Tibial nerve (tissue), 4 donors: ENCODE measurements at regions not wholly inside any gene's neighbourhood (a gene's known extent, or its start where the extent isn't known, plus 50 kb on each side); places are given as distances from the start of the nearest gene placed in this dataset.

ENCODE experiments used
- DNase-seq, 2 donors: peaks; one replicate each; pipeline ENCODE4 v3.0.0-alpha.2; 2019; ENCODE audit warnings: low spot score in 2 of 2
- H3K27ac ChIP-seq, 4 donors: fragments of 200-600 bp; sonication (generic) in 3 of 4; one replicate each; pipeline ENCODE4 v1.5.1; 2017 to 2019; ENCODE audit warnings: mild to moderate bottlenecking in 1 of 4
- H3K27me3 ChIP-seq, 2 donors: fragments of 200-600 bp; sonication (generic) in 1 of 2; one replicate each; pipeline versions ENCODE4 v1.5.1 to v1.6.0; 2017 to 2019
- H3K36me3 ChIP-seq, 3 donors: fragments of 200-600 bp; sonication (generic); one replicate each; pipeline ENCODE4 v1.5.1; 2018 to 2019
- H3K4me1 ChIP-seq, 4 donors: fragments of 200-600 bp; sonication (generic) in 3 of 4; one replicate each; pipeline ENCODE4 v1.5.1; 2017 to 2019
- H3K4me3 ChIP-seq, 4 donors: fragments of 200-600 bp; sonication (generic) in 3 of 4; one replicate each; pipeline ENCODE4 v1.5.1; 2017 to 2019; ENCODE audit warnings: mild to moderate bottlenecking in 1 of 4, moderate library complexity in 1 of 4
- H3K9me3 ChIP-seq, 4 donors: fragments of 200-600 bp; sonication (generic) in 3 of 4; one replicate each; pipeline ENCODE4 v1.5.1; 2017 to 2019
- CTCF ChIP-seq, 5 experiments: fragments of 200-600 bp in 3 of 5; fragments of 450-650 bp in 2 of 5; sonication (generic) in 3 of 5; IDR thresholded peaks; one replicate each; pipeline ENCODE4 v1.5.1; 2016 to 2019; ENCODE audit warnings: antibody characterized with exemption in 5 of 5, mild to moderate bottlenecking in 3 of 5, moderate library complexity in 2 of 5
- EP300 ChIP-seq, 2 donors: sonication (generic); formaldehyde crosslinking; IDR thresholded peaks; one replicate each; pipeline ENCODE4 v1.6.1; 2017; ENCODE audit warnings: antibody characterized with exemption in 2 of 2, mild to moderate bottlenecking in 1 of 2
- POLR2A ChIP-seq, 2 donors: fragments of 450-650 bp; IDR thresholded peaks; one replicate each; pipeline ENCODE4 v1.6.1; 2017; ENCODE audit warnings: antibody characterized with exemption in 2 of 2, mild to moderate bottlenecking in 2 of 2, moderate library complexity in 2 of 2
- WGBS, 2 donors: methylation state at CpG; one replicate each; pipeline ENCODE4 v1.1.5; 2018; 5-methylcytosine and 5-hydroxymethylcytosine counted together

GRCh38 chrX:67100031-67100884 lies 443.6 kb upstream of the AR start:
- no peak for DNase-seq
- 63 to 72% methylated on average over 6 of the region's 6 CpGs for WGBS, 2 donors
- TF ChIP-seq EP300 (IDR thresholded peaks at IDR 0.05) (no peak), CTCF (IDR thresholded peaks at IDR 0.05) (no peak), POLR2A (IDR thresholded peaks at IDR 0.05) (no peak)
- Histone ChIP-seq H3K36me3 (no peaks in the 10 kb centered on the region), H3K27me3 (no peaks in the 10 kb centered on the region), H3K4me3 (no peak overlapping the region), H3K9me3 (no peaks in the 10 kb centered on the region), H3K4me1 (no peaks in the 10 kb centered on the region), H3K27ac (no peak overlapping the region)

GRCh38 chrX:67094061-67094460 lies 449.8 kb upstream of the AR start:
- Histone ChIP-seq H3K27ac (no peak overlapping the region), H3K27me3 (no peaks in the 10 kb centered on the region), H3K36me3 (no peaks in the 10 kb centered on the region), H3K4me1 (no peaks in the 10 kb centered on the region), H3K9me3 (peaks cover 0 to 3% (median 0%) of the 10 kb centered on the region in 4 donors), H3K4me3 (no peak overlapping the region)
- DNase-seq, result no peak
- TF ChIP-seq CTCF (IDR thresholded peaks at IDR 0.05) (no peak), EP300 (IDR thresholded peaks at IDR 0.05) (no peak), POLR2A (IDR thresholded peaks at IDR 0.05) (no peak)
- 90 to 91% methylated on average over 2 of the region's 2 CpGs for WGBS, 2 donors

- 30 to 57% methylated on average over 1 of the region's 1 CpG for whole genome bisulfite sequencing, 2 donors
- no peaks in the 10 kb centered on the region for H3K27me3 ChIP-seq
- no peaks in the 10 kb centered on the region for H3K4me1 ChIP-seq
- DNase-seq, result no peak
- H3K36me3 ChIP-seq, result no peaks in the 10 kb centered on the region
- no peak overlapping the region for H3K27ac ChIP-seq
- TF ChIP-seq POLR2A (IDR thresholded peaks at IDR 0.05) (no peak), CTCF (IDR thresholded peaks at IDR 0.05) (no peak), EP300 (IDR thresholded peaks at IDR 0.05) (no peak)
- no peak overlapping the region for H3K4me3 ChIP-seq
- H3K9me3 ChIP-seq, result no peaks in the 10 kb centered on the region
These were observed 411.9 kb upstream of the EDA2R start for GRCh38 chrX:67050760-67051159.

GRCh38 chrX:67044866-67045265 lies 406.0 kb upstream of the EDA2R start:
- no peaks in the 10 kb centered on the region for H3K36me3 ChIP-seq
- H3K27ac ChIP-seq, result no peak overlapping the region
- no peak for TF ChIP-seq EP300 (IDR thresholded peaks at IDR 0.05)
- TF ChIP-seq CTCF (IDR thresholded peaks at IDR 0.05), result no peak
- no peak for TF ChIP-seq POLR2A (IDR thresholded peaks at IDR 0.05)
- WGBS, 2 donors, result 24 to 48% methylated on average over 2 of the region's 2 CpGs
- no peaks in the 10 kb centered on the region for H3K4me1 ChIP-seq
- no peaks in the 10 kb centered on the region for H3K9me3 ChIP-seq
- no peak for DNase-seq
- H3K27me3 ChIP-seq, result no peaks in the 10 kb centered on the region
- no peak overlapping the region for H3K4me3 ChIP-seq

- TF ChIP-seq CTCF (IDR thresholded peaks at IDR 0.05), result no peak
- TF ChIP-seq EP300 (IDR thresholded peaks at IDR 0.05), result peak in 1 of 2 donors; percentile 19
- no peak for DNase-seq
- Histone ChIP-seq H3K36me3 (no peaks in the 10 kb centered on the region), H3K27ac (no peak overlapping the region), H3K9me3 (no peaks in the 10 kb centered on the region), H3K4me1 (no peaks in the 10 kb centered on the region), H3K27me3 (no peaks in the 10 kb centered on the region), H3K4me3 (no peak overlapping the region)
- 43 to 49% methylated on average over 4 of the region's 4 CpGs for WGBS, 2 donors
These were observed 405.3 kb upstream of the EDA2R start for GRCh38 chrX:67044029-67044653.
